Astrocyte (in vitro differentiated cells and primary cell): ENCODE measurements at regions not wholly inside any gene's neighbourhood (a gene's known extent, or its start where the extent isn't known, plus 50 kb on each side); places are given as distances from the start of the nearest gene placed in this dataset.

ENCODE experiments used
- DNase-seq: peaks from one replicate; pipeline ENCODE4 v3.0.0-alpha.2; 2010; ENCODE audit warnings: low read depth
- FAIRE-seq: peaks from 2 replicates; lab custom pipeline; 2011; peaks lifted over from hg19 to GRCh38; lab: Jason Lieb, UNC
- H2AFZ ChIP-seq: 2 replicates; pipeline ENCODE4 v1.6.0; 2012; ENCODE audit warnings: low read depth, low read length, inconsistent platforms
- H3K27ac ChIP-seq: 2 replicates; pipeline ENCODE4 v1.5.1; 2011; ENCODE audit warnings: low read depth, low read length, inconsistent platforms
- H3K27me3 ChIP-seq: 2 replicates; pipeline ENCODE4 v1.6.0; 2011; ENCODE audit warnings: low read length, inconsistent platforms; ENCODE audit not compliant: insufficient read depth
- H3K36me3 ChIP-seq: 2 replicates; pipeline ENCODE4 v1.5.1; 2011; ENCODE audit warnings: low read length, inconsistent platforms; ENCODE audit not compliant: insufficient read depth
- H3K4me1 ChIP-seq: 2 replicates; pipeline ENCODE4 v1.5.1; 2011; ENCODE audit warnings: low read length, inconsistent platforms; ENCODE audit not compliant: insufficient read depth
- H3K4me2 ChIP-seq: 2 replicates; pipeline ENCODE4 v1.6.0; 2012; ENCODE audit warnings: low read length, inconsistent platforms
- H3K4me3 ChIP-seq: 2 replicates; pipeline ENCODE4 v1.5.1; 2011; ENCODE audit warnings: low read depth, mild to moderate bottlenecking, low read length, inconsistent platforms; ENCODE audit not compliant: insufficient read depth
- H3K79me2 ChIP-seq: 2 replicates; pipeline ENCODE4 v1.6.0; 2012; ENCODE audit warnings: mild to moderate bottlenecking, low read length, inconsistent platforms; ENCODE audit not compliant: insufficient read depth
- H3K9ac ChIP-seq: 2 replicates; pipeline ENCODE4 v1.6.0; 2012; ENCODE audit warnings: mild to moderate bottlenecking, low read length, inconsistent platforms
- H3K9me3 ChIP-seq: 2 replicates; pipeline ENCODE4 v1.5.1; 2012; ENCODE audit warnings: low read depth, mild to moderate bottlenecking, low read length, inconsistent platforms; ENCODE audit not compliant: insufficient read depth
- H4K20me1 ChIP-seq: 2 replicates; pipeline ENCODE4 v1.6.0; 2012; ENCODE audit warnings: low read length, inconsistent platforms; ENCODE audit not compliant: insufficient read depth
- H3K27ac Mint-ChIP-seq: one replicate; pipeline ENCODE4 v1.8.0; 2021; ENCODE audit warnings: mild to moderate bottlenecking, mixed read lengths; ENCODE audit not compliant: unreplicated experiment
- H3K27me3 Mint-ChIP-seq: one replicate; pipeline ENCODE4 v1.8.0; 2021; ENCODE audit warnings: low read depth, mixed read lengths; ENCODE audit not compliant: unreplicated experiment
- H3K36me3 Mint-ChIP-seq: one replicate; pipeline ENCODE4 v1.8.0; 2021; ENCODE audit warnings: low read depth, mixed read lengths; ENCODE audit not compliant: unreplicated experiment
- H3K4me1 Mint-ChIP-seq: one replicate; pipeline ENCODE4 v1.8.0; 2021; ENCODE audit warnings: low read depth, mixed read lengths; ENCODE audit not compliant: unreplicated experiment
- H3K4me3 Mint-ChIP-seq: one replicate; pipeline ENCODE4 v1.8.0; 2021; ENCODE audit warnings: mild to moderate bottlenecking, moderate library complexity, mixed read lengths; ENCODE audit not compliant: unreplicated experiment
- H3K9me3 Mint-ChIP-seq: one replicate; pipeline ENCODE4 v1.8.0; 2021; ENCODE audit warnings: mild to moderate bottlenecking, mixed read lengths; ENCODE audit not compliant: unreplicated experiment
- EZH2 ChIP-seq: IDR thresholded peaks from 2 replicates; pipeline ENCODE4 v1.6.1; 2012; ENCODE audit warnings: mild to moderate bottlenecking, low read length, inconsistent platforms; ENCODE audit not compliant: insufficient read depth
- TF ChIP-seq, protein P1 (sequence below): IDR thresholded peaks from 2 replicates; pipeline ENCODE4 v1.5.1; 2011; ENCODE audit warnings: low read depth, mild to moderate bottlenecking, inconsistent platforms, low read length, moderate library complexity; ENCODE audit not compliant: insufficient read depth

DNA sequence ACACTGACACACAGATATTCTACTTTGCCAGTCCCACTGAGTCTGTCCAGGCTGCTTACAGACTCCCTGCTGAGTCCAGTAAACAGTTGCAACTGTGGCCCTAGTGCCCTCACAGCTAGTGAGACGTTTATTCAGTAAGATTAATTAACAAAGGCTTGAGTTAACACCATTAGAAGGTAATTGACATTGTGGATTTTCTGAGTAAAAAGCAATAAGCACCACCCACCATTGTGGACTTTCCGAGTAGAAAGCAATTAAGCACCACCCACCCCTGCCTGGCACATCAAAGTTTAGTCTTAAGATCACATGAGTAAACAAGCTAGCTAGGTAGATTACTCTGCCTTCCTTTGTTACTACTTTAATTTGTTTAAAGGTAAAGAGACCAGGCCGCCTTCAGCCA is 408.6 kb upstream of the IMPG1 start:
- no peaks in the 10 kb centered on the region for H3K36me3 ChIP-seq
- peaks cover 12% of the 10 kb centered on the region for H3K9me3 Mint-ChIP-seq
- H3K9ac ChIP-seq = no peak overlapping the region
- H3K27ac ChIP-seq = no peak overlapping the region
- no peaks in the 10 kb centered on the region for H3K36me3 Mint-ChIP-seq
- no peak for FAIRE-seq
- no peaks in the 10 kb centered on the region for H3K4me1 ChIP-seq
- no peak for TF ChIP-seq EZH2
- TF ChIP-seq, protein P1, sequence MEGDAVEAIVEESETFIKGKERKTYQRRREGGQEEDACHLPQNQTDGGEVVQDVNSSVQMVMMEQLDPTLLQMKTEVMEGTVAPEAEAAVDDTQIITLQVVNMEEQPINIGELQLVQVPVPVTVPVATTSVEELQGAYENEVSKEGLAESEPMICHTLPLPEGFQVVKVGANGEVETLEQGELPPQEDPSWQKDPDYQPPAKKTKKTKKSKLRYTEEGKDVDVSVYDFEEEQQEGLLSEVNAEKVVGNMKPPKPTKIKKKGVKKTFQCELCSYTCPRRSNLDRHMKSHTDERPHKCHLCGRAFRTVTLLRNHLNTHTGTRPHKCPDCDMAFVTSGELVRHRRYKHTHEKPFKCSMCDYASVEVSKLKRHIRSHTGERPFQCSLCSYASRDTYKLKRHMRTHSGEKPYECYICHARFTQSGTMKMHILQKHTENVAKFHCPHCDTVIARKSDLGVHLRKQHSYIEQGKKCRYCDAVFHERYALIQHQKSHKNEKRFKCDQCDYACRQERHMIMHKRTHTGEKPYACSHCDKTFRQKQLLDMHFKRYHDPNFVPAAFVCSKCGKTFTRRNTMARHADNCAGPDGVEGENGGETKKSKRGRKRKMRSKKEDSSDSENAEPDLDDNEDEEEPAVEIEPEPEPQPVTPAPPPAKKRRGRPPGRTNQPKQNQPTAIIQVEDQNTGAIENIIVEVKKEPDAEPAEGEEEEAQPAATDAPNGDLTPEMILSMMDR = no peak
- no peaks in the 10 kb centered on the region for H3K79me2 ChIP-seq
- H3K27me3 Mint-ChIP-seq = no peaks in the 10 kb centered on the region
- no peak overlapping the region for H3K27ac Mint-ChIP-seq
- H4K20me1 ChIP-seq = no peaks in the 10 kb centered on the region
- no peak overlapping the region for H3K4me3 ChIP-seq
- no peak for DNase-seq
- no peak overlapping the region for H3K4me3 Mint-ChIP-seq
- no peak overlapping the region for H2AFZ ChIP-seq
- no peaks in the 10 kb centered on the region for H3K4me1 Mint-ChIP-seq
- H3K4me2 ChIP-seq = no peak overlapping the region
- no peaks in the 10 kb centered on the region for H3K27me3 ChIP-seq
- peaks cover 7% of the 10 kb centered on the region for H3K9me3 ChIP-seq

DNA sequence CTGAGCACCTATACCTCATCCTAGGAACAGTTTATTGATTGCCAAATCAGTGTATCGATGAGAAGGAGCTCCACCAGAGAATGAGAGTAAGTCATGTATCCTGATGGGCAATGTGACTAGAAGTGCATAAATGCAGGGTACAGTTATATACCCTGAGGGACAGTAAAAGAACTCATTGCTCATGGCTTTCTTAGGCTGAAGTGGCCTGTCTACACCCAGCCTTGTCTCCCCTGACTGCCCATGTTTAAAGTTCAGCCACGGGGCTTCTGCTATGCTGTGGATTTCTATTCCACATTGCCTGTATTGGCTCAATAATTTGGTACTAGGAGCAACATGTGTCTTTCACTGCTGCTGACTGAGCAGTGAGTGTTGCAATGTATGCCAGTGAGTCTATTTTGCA is 400.4 kb upstream of the IMPG1 start:
- Histone ChIP-seq H3K27ac (no peak overlapping the region), H3K27me3 (no peaks in the 10 kb centered on the region), H3K9ac (no peak overlapping the region), H3K4me3 (no peak overlapping the region), H3K36me3 (no peaks in the 10 kb centered on the region), H3K79me2 (no peaks in the 10 kb centered on the region), H3K4me1 (no peaks in the 10 kb centered on the region), H4K20me1 (no peaks in the 10 kb centered on the region), H3K4me2 (no peak overlapping the region), H2AFZ (no peak overlapping the region), H3K9me3 (peaks cover 4% of the 10 kb centered on the region)
- Mint-ChIP-seq H3K27ac (no peak overlapping the region), H3K4me1 (no peaks in the 10 kb centered on the region), H3K27me3 (no peaks in the 10 kb centered on the region), H3K36me3 (no peaks in the 10 kb centered on the region), H3K9me3 (peaks cover 3% of the 10 kb centered on the region), H3K4me3 (no peak overlapping the region)
- TF ChIP-seq, protein P1 = no peak
- TF ChIP-seq EZH2 = no peak
- FAIRE-seq (no peak), DNase-seq (no peak)

DNA sequence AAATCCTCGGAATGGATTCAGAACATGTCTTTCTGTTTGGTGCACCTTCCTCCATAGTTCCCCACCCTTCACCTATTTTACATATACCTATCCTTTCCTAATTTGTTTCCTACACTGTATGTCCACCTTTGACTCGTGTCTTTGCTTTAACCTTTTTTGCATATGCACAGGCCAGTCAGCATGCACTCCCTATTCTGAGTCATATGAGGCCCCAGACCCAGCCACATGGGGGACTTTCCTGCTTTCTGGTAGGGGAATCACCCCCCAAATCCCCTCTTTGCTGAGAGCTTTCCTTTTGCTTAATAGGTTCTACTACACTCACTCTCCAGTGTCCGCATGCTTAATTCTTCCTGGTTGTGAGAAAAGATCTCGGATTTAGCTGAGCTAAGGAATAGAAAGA is 393.8 kb upstream of the IMPG1 start:
- Mint-ChIP-seq H3K4me1 (no peaks in the 10 kb centered on the region), H3K27me3 (no peaks in the 10 kb centered on the region), H3K36me3 (no peaks in the 10 kb centered on the region), H3K27ac (no peak overlapping the region), H3K4me3 (no peak overlapping the region), H3K9me3 (no peaks in the 10 kb centered on the region)
- Histone ChIP-seq H3K27me3 (no peaks in the 10 kb centered on the region), H3K4me3 (no peak overlapping the region), H2AFZ (no peak overlapping the region), H3K36me3 (no peaks in the 10 kb centered on the region), H4K20me1 (no peaks in the 10 kb centered on the region), H3K4me2 (no peak overlapping the region), H3K4me1 (no peaks in the 10 kb centered on the region), H3K27ac (no peak overlapping the region), H3K9me3 (no peaks in the 10 kb centered on the region), H3K79me2 (no peaks in the 10 kb centered on the region), H3K9ac (no peak overlapping the region)
- FAIRE-seq (no peak), DNase-seq (no peak)
- TF ChIP-seq EZH2 = no peak
- TF ChIP-seq, protein P1 = no peak
